Fibroblast of lung (primary cell): ENCODE measurements at regions not wholly inside any gene's neighbourhood (a gene's known extent, or its start where the extent isn't known, plus 50 kb on each side); places are given as distances from the start of the nearest gene placed in this dataset.

Experiments used
- DNase-seq, 2 donors: peaks; one replicate each; pipeline versions ENCODE4 v3.0.0 to v3.0.0-alpha.2; 2010; ENCODE audit warnings: low read depth in 2 of 2
- H2AFZ ChIP-seq: 2 replicates; pipeline ENCODE4 v1.5.1; 2012; ENCODE audit warnings: low read length, control low read depth, inconsistent platforms
- H3K27ac ChIP-seq: 2 replicates; pipeline ENCODE4 v1.5.1; 2011; ENCODE audit warnings: low read length, control low read depth; ENCODE audit not compliant: insufficient read depth
- H3K27me3 ChIP-seq: 2 replicates; pipeline ENCODE4 v1.5.1; 2011; ENCODE audit warnings: mild to moderate bottlenecking, low read length; ENCODE audit not compliant: control insufficient read depth, insufficient read depth
- H3K36me3 ChIP-seq: 2 replicates; pipeline ENCODE4 v1.5.1; 2011; ENCODE audit warnings: low read length; ENCODE audit not compliant: control insufficient read depth, insufficient read depth
- H3K4me1 ChIP-seq: 2 replicates; pipeline ENCODE4 v1.5.1; 2011; ENCODE audit warnings: low read length; ENCODE audit not compliant: control insufficient read depth, insufficient read depth; ENCODE audit errors: extremely low read depth
- H3K4me2 ChIP-seq: 2 replicates; pipeline ENCODE4 v1.5.1; 2011; ENCODE audit warnings: low read length, control low read depth; ENCODE audit not compliant: insufficient read depth; ENCODE audit errors: extremely low read depth
- H3K4me3 ChIP-seq, 4 experiments: fragments of 200-600 bp in 1 of 4; sonication (generic) in 1 of 4; replicated peaks in 1 of 4; 2 replicates each; pipeline ENCODE4 v1.5.1; 2011 to 2016; ENCODE audit warnings: low read length in 4 of 4, low read depth in 3 of 4, mild to moderate bottlenecking in 3 of 4, control low read depth in 2 of 4, inconsistent platforms in 1 of 4, mixed read lengths in 1 of 4; ENCODE audit not compliant: insufficient read depth in 1 of 4; ENCODE audit errors: control extremely low read depth in 1 of 4
- H3K79me2 ChIP-seq: 2 replicates; pipeline ENCODE4 v1.5.1; 2012; ENCODE audit warnings: mild to moderate bottlenecking, low read length, inconsistent platforms; ENCODE audit not compliant: control insufficient read depth, insufficient read depth
- H3K9ac ChIP-seq: 2 replicates; pipeline ENCODE4 v1.5.1; 2011; ENCODE audit warnings: mild to moderate bottlenecking, low read length, control low read depth; ENCODE audit not compliant: insufficient read depth
- H3K9me3 ChIP-seq: 2 replicates; pipeline ENCODE4 v1.5.1; 2012; ENCODE audit warnings: low read depth, low read length; ENCODE audit not compliant: control insufficient read depth, insufficient read depth
- H4K20me1 ChIP-seq: 2 replicates; pipeline ENCODE4 v1.5.1; 2011; ENCODE audit warnings: low read length; ENCODE audit not compliant: control insufficient read depth, insufficient read depth; ENCODE audit errors: extremely low read depth
- CTCF ChIP-seq, 2 donors: IDR thresholded peaks in 1 of 2; conservative IDR thresholded peaks in 1 of 2; 1 replicate in 1 of 2; 2 replicates in 1 of 2; pipeline ENCODE4 v1.5.1; 2011 to 2012; ENCODE audit warnings: low read length in 2 of 2, control low read depth in 1 of 2, inconsistent platforms in 1 of 2, low read depth in 1 of 2, mild to moderate bottlenecking in 1 of 2
- EZH2 ChIP-seq: IDR thresholded peaks from 2 replicates; pipeline ENCODE4 v1.5.1; 2012; ENCODE audit warnings: low read length, control low read depth, mild to moderate bottlenecking; ENCODE audit errors: missing control alignments

- Histone ChIP-seq H3K79me2 (no peaks in the 10 kb centered on the region), H2AFZ (no peak overlapping the region), H3K27ac (no peak overlapping the region), H4K20me1 (no peaks in the 10 kb centered on the region), H3K4me3 (no peak overlapping the region), H3K27me3 (no peaks in the 10 kb centered on the region), H3K4me1 (no peaks in the 10 kb centered on the region), H3K9me3 (no peaks in the 10 kb centered on the region), H3K9ac (no peak overlapping the region), H3K36me3 (no peaks in the 10 kb centered on the region), H3K4me2 (no peak overlapping the region)
- TF ChIP-seq CTCF (conservative IDR thresholded peaks at IDR 0.05 in 1 of 2, IDR thresholded peaks at IDR 0.05 in 1 of 2; ENCODE audit: low read depth in 1 of 2, low read length in 2 of 2) (no peak), EZH2 (no peak)
- DNase-seq = no peak
These were observed 965.4 kb upstream of the TMPRSS15 start for GRCh38 chr21:19368944-19369343.

GRCh38 chr21:19392390-19392789 is 988.8 kb upstream of the TMPRSS15 start:
- Histone ChIP-seq H3K4me1 (no peaks in the 10 kb centered on the region), H3K9ac (no peak overlapping the region), H4K20me1 (no peaks in the 10 kb centered on the region), H3K4me3 (no peak overlapping the region), H3K36me3 (no peaks in the 10 kb centered on the region), H3K9me3 (no peaks in the 10 kb centered on the region), H3K27me3 (no peaks in the 10 kb centered on the region), H3K79me2 (no peaks in the 10 kb centered on the region), H3K4me2 (no peak overlapping the region), H3K27ac (no peak overlapping the region), H2AFZ (no peak overlapping the region)
- TF ChIP-seq EZH2 (no peak), CTCF (conservative IDR thresholded peaks at IDR 0.05 in 1 of 2, IDR thresholded peaks at IDR 0.05 in 1 of 2; ENCODE audit: low read depth in 1 of 2, low read length in 2 of 2) (no peak)
- DNase-seq = no peak

- TF ChIP-seq CTCF (conservative IDR thresholded peaks at IDR 0.05 in 1 of 2, IDR thresholded peaks at IDR 0.05 in 1 of 2; ENCODE audit: low read depth in 1 of 2, low read length in 2 of 2) (no peak), EZH2 (no peak)
- no peak overlapping the region for H2AFZ ChIP-seq
- H3K4me1 ChIP-seq = no peaks in the 10 kb centered on the region
- H3K36me3 ChIP-seq = no peaks in the 10 kb centered on the region
- H3K4me3 ChIP-seq = no peak overlapping the region
- no peaks in the 10 kb centered on the region for H4K20me1 ChIP-seq
- no peak overlapping the region for H3K27ac ChIP-seq
- DNase-seq = no peak
- no peak overlapping the region for H3K9ac ChIP-seq
- H3K79me2 ChIP-seq = no peaks in the 10 kb centered on the region
- no peaks in the 10 kb centered on the region for H3K9me3 ChIP-seq
- no peaks in the 10 kb centered on the region for H3K27me3 ChIP-seq
- no peak overlapping the region for H3K4me2 ChIP-seq
These were observed 996.7 kb upstream of the TMPRSS15 start for GRCh38 chr21:19400223-19400770.
